Skin epidermis (tissue), 12 donors: ENCODE measurements at regions not wholly inside any gene's neighbourhood (a gene's known extent, or its start where the extent isn't known, plus 50 kb on each side); places are given as distances from the start of the nearest gene placed in this dataset.
"Not testable (repeated sequence)": the region's sequence is repeated elsewhere in the genome, so short reads cannot be mapped to it uniquely, and the experiment has no call there.

Experiments
- H3K27ac ChIP-seq, 21 experiments: fragments of 200-600 bp; sonication (generic) in 11 of 21; one replicate each; pipeline ENCODE4 v1.5.0; 2020; ENCODE audit warnings: mild to moderate bottlenecking in 3 of 21, inconsistent platforms in 2 of 21, moderate library complexity in 2 of 21
- H3K4me3 ChIP-seq, 7 experiments: fragments of 200-600 bp; sonication (generic) in 2 of 7; one replicate each; pipeline ENCODE4 v1.5.0; 2020; ENCODE audit warnings: inconsistent platforms in 2 of 7, mild to moderate bottlenecking in 2 of 7, moderate library complexity in 1 of 7

GRCh38 chrX:22740836-22741235 is 258.9 kb upstream of the DDX53 start:
- no peak overlapping the region for H3K27ac ChIP-seq

GRCh38 chrX:22742174-22742573 is 257.6 kb upstream of the DDX53 start:
- Histone ChIP-seq H3K4me3 (no peak overlapping the region), H3K27ac (no peak overlapping the region)

More at GRCh38 chrX:22740836-22741235, 258.9 kb upstream of the DDX53 start:
- H3K4me3 ChIP-seq, result no peak overlapping the region

GRCh38 chrX:22746081-22746480 is 253.7 kb upstream of the DDX53 start:
- Histone ChIP-seq H3K4me3 (no peak overlapping the region), H3K27ac (no peak overlapping the region)

DNA sequence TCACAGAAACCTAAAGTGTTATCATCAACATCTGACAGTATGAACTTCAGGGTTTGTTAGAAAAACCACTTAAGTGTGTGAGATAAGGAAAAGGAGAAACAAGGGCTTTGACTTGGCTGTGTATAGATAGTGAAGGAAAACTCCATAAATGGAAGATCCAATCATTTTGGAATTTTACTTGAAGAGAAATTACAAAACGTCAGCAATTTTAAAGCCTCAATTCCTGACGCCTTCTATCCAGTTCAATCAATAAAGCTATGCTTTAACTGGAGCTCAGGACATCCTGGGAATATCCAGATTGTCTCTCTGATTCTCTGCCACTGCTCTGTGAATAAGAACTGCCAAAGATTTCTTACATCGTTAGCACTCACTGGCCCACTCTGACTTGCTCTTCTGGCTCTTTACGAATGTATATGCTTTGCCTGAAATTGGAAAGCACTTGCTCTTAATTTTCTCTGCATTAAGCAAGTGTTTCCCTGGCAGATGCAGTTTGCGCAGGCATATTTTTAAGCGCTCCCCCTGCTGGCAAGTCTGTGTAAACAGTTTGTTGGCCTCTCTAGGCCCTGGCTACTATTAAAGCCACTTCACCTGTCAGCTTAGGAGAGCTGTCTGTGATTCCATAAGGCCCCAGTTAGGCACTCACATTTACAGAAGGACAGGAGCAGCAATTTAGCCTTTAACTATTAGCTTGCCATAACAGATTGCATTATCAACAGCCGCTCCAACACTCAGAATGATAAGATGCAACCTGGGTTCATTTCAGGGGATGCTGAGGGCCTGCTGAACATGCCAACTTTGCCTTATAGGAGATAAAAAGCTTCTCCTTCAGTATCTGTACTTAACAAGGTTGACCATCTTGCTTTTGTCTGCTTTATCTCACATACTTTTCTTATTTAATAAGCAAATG is 251.4 kb upstream of the DDX53 start:
- no peak overlapping the region for H3K27ac ChIP-seq
- H3K4me3 ChIP-seq, result no peak overlapping the region

GRCh38 chrX:22758807-22759481 is 240.8 kb upstream of the DDX53 start:
- no peak overlapping the region for H3K27ac ChIP-seq
- H3K4me3 ChIP-seq, result no peak overlapping the region

DNA sequence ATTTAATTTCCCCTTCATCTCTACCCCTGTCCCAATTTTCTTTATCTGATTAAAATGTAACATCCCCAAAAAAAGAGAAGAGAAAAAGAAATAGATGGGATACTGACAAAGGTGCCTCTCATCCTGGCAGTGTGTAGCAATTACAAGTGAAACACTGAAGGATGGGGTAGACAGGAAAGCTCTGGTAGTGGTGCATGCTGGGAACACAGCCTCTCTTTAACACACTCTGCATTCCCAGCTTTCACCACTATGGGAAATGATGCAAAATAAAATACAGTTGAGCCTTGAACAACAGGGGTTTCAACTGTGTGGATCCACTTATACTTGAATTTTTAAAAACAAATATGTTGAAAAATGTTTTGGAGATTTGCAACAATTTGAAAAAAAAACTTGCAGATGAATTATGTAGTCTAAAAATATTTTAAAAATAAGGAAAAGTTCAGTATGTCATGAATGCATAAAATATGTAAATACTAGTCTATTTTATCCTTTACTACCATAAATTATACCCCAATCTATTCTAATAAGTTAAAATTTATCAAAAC is 239.2 kb upstream of the DDX53 start:
- no peak overlapping the region for H3K27ac ChIP-seq

DNA sequence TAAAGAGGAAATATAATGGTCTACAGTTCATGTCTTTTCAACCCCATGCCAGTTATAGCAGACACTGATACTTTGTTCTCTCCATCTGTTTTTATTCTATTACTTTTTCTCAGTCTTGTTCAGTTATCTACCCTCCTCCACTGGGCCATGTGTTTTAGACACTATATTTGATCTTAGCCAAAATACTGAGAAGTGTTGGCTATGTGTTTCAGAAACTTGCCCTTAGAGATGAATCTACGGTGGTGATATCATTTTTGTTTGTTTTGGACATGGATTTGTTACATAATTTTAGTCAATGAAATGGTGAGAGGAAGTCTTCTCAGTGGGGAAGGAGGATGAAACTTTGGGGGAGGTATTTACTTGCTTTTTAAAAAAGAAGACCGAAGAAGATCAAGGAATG is 211.5 kb upstream of the DDX53 start:
- Histone ChIP-seq H3K27ac (no peak overlapping the region), H3K4me3 (no peak overlapping the region)

More for the DNA sequence above, 239.2 kb upstream of the DDX53 start:
- no peak overlapping the region for H3K4me3 ChIP-seq

DNA sequence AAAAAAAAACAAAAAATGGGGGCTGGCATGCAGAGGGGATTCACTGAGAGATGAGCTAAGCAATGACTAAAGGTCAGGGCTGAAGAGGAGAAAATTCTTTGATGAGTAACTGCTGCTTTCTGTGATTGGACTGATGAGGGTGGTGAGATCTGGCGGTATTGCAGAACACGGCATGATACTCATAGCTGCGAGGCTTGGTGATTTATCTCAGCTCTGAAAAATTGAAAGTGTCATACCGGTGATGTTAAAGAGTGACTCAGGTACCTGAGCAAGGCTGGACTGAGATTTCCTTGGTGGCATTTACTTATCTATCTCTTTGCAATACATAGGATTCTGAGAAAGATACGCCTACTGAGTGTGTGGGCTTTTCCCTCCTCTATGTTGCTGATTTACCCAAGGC is 204.1 kb upstream of the DDX53 start:
- Histone ChIP-seq H3K4me3 (no peak overlapping the region), H3K27ac (no peak overlapping the region)

DNA sequence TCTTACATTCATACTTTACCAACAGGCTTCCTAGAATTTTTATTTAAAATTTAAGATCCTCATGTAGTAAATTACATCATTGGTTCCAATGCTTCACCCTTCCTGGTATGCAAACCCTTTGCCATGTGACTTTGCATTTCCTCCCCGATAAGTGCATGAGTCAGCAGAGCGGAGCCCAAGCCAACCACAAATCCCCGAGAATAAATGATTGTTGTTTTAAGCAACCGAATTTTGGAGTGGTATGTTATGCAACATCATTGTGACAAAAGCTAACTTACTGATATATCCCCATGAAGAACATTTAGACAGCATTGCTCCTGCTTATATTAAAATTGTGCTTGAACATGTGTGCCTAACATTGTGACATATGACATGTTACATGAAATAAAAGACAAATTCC is 199.4 kb upstream of the DDX53 start:
- H3K4me3 ChIP-seq, result no peak overlapping the region

GRCh38 chrX:22800806-22801205 is 199.0 kb upstream of the DDX53 start:
- H3K4me3 ChIP-seq, result no peak overlapping the region
- no peak overlapping the region for H3K27ac ChIP-seq

More for the DNA sequence above, 199.4 kb upstream of the DDX53 start:
- H3K27ac ChIP-seq, result no peak overlapping the region

DNA sequence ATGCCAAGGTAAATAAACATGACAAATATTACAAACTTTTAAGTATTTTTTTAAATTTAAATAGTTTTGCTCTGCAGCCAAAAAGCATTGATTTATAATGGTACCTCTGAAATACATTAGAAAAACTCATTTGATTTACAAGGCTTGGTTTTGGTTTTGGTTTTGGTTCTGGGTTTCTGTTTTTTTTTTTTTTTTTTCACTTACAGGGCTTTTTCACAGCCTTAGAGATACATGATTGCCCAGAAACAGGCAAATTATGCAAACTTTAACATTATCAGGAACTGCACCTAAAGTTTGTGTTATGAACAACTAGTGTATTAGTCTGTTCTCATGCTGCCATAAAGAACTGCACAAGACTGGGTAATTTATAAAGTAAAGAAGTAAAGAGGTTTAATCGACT is 196.4 kb upstream of the DDX53 start:
- Histone ChIP-seq H3K27ac (no peak overlapping the region), H3K4me3 (no peak overlapping the region)

- H3K27ac ChIP-seq, result no peak overlapping the region
- H3K4me3 ChIP-seq, result no peak overlapping the region
Measured at GRCh38 chrX:22810876-22811275, 188.9 kb upstream of the DDX53 start.

DNA sequence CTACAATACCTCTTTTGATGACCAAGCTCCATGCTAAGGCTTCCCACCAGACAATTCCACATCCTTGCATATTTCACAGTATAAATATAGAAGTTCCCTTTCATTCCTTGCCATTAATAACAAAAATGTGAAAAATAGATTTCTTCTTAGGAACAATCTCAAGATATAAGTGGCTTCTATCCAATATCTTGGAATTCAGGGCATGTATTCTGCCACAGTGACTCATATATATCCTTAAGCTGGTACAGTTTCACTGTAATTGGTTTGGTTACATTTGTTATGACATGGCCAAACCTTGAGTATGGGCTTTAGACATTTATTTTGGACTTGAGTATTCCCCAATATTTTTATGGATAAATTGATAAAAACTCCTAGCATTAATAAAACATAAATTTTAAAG is 181.7 kb upstream of the DDX53 start:
- Histone ChIP-seq H3K4me3 (no peak overlapping the region), H3K27ac (no peak overlapping the region)

GRCh38 chrX:22855693-22856092 is 144.1 kb upstream of the DDX53 start:
- no peak overlapping the region for H3K27ac ChIP-seq
- H3K4me3 ChIP-seq, result no peak overlapping the region

DNA sequence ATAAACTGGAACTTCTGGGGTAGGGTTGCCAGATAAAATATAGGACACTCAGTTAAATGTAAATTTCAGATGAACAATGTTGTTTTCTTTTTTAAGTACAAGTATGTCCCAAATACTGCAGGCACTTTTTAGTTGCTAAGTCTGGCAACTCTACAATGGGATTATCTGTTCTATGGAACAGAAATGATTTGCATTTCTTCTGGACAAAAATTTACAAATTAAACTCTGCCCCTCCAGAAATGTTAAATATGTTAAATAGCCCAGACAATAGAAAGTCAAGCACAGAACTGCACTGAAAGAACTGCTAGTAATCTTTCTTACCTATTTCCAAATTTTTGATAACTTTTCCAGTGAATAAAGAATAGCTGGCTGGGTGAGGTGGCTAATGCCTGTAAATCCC is 140.1 kb upstream of the DDX53 start:
- Histone ChIP-seq H3K27ac (no peak overlapping the region), H3K4me3 (no peak overlapping the region)

GRCh38 chrX:22866801-22867200 is 133.0 kb upstream of the DDX53 start:
- not testable (repeated sequence) for H3K4me3 ChIP-seq, H3K27ac ChIP-seq

- no peak overlapping the region for H3K4me3 ChIP-seq
- no peak overlapping the region for H3K27ac ChIP-seq
Measured at GRCh38 chrX:22882543-22882942, 117.2 kb upstream of the DDX53 start.

DNA sequence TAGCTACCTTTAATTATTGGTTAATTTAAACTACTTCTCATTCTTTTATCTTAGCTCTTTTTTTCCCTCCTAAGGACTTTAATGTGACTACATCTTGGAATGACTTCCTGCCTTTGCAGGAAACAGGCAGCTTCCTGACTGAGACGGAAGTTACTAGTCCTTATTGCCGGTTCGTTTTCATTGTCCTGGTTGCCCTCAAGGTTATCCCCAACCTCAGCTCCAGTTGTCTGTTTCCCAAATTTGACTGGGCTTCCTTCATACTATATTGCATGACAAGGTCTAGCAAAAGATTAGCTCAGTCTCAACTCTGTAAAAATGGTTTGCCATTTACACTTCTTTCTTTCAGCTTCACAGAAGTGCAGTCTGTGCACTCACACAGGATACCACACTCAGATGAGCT is 109.9 kb upstream of the DDX53 start:
- H3K27ac ChIP-seq, result no peak overlapping the region

GRCh38 chrX:22912616-22913015 is 87.1 kb upstream of the DDX53 start:
- H3K27ac ChIP-seq, result no peak overlapping the region
- H3K4me3 ChIP-seq, result no peak overlapping the region

More for the DNA sequence above, 109.9 kb upstream of the DDX53 start:
- H3K4me3 ChIP-seq, result no peak overlapping the region

DNA sequence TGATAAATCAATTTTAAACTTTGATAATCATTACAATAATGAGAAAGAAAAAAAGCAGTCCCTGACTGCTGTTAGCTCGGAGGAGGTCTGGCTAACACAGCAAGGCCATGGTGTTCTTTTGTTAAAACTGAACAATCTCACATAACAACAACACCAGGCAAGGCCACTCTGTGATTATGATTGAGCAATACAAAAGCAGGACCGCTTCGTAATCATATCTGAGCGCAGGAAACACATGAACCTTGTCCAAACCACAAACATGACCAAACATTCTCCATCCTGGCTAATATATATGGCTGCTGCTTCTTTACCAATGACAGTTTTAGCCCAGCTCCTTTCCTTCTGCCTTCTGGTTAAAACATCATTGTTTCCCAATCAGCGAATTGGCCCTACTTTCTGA is 76.8 kb upstream of the DDX53 start:
- Histone ChIP-seq H3K4me3 (no peak overlapping the region), H3K27ac (no peak overlapping the region)

- no peak overlapping the region for H3K4me3 ChIP-seq
- H3K27ac ChIP-seq, result no peak overlapping the region
Measured at GRCh38 chrX:22934640-22935039, 65.1 kb upstream of the DDX53 start.
